ENCODE measurements at regions not wholly inside any gene's neighbourhood (a gene's known extent, or its start where the extent isn't known, plus 50 kb on each side); places are given as distances from the start of the nearest gene placed in this dataset.

- TF ChIP-seq, protein P1, sequence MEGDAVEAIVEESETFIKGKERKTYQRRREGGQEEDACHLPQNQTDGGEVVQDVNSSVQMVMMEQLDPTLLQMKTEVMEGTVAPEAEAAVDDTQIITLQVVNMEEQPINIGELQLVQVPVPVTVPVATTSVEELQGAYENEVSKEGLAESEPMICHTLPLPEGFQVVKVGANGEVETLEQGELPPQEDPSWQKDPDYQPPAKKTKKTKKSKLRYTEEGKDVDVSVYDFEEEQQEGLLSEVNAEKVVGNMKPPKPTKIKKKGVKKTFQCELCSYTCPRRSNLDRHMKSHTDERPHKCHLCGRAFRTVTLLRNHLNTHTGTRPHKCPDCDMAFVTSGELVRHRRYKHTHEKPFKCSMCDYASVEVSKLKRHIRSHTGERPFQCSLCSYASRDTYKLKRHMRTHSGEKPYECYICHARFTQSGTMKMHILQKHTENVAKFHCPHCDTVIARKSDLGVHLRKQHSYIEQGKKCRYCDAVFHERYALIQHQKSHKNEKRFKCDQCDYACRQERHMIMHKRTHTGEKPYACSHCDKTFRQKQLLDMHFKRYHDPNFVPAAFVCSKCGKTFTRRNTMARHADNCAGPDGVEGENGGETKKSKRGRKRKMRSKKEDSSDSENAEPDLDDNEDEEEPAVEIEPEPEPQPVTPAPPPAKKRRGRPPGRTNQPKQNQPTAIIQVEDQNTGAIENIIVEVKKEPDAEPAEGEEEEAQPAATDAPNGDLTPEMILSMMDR (IDR thresholded peaks at IDR 0.05): no peak
- no peak for TF ChIP-seq POLR2A (IDR thresholded peaks at IDR 0.05)
Measured at GRCh38 chrX:130561930-130562329, 160.1 kb downstream of the RBMX2 start.

Measured in right lobe of liver (tissue), 4 donors.